Type B pancreatic cell (in vitro differentiated cells): ENCODE measurements at regions not wholly inside any gene's neighbourhood (a gene's known extent, or its start where the extent isn't known, plus 50 kb on each side); places are given as distances from the start of the nearest gene placed in this dataset.

Source experiments
- DNase-seq: peaks from one replicate; pipeline ENCODE4 v3.0.0; 2021; ENCODE audit warnings: mixed read lengths; ENCODE audit not compliant: unreplicated experiment; ENCODE audit errors: extremely low spot score
- H3K27ac Mint-ChIP-seq: 2 replicates; pipeline ENCODE4 v1.8.0; 2021; ENCODE audit warnings: mild to moderate bottlenecking, mixed read lengths
- H3K27me3 Mint-ChIP-seq: 2 replicates; pipeline ENCODE4 v1.8.0; 2021; ENCODE audit warnings: mixed read lengths
- H3K36me3 Mint-ChIP-seq: 2 replicates; pipeline ENCODE4 v1.8.0; 2021; ENCODE audit warnings: mixed read lengths
- H3K4me1 Mint-ChIP-seq: one replicate; pipeline ENCODE4 v1.8.0; 2021; ENCODE audit warnings: mixed read lengths; ENCODE audit not compliant: unreplicated experiment
- H3K4me3 Mint-ChIP-seq: 2 replicates; pipeline ENCODE4 v1.8.0; 2021; ENCODE audit warnings: mild to moderate bottlenecking, mixed read lengths
- H3K9me3 Mint-ChIP-seq: 2 replicates; pipeline ENCODE4 v1.8.0; 2021; ENCODE audit warnings: mixed read lengths
- CTCF ChIP-seq: fragments of 200-600 bp; sonication (generic); conservative IDR thresholded peaks from 2 replicates; pipeline ENCODE4 v1.5.0; 2021; ENCODE audit warnings: antibody characterized with exemption, mild to moderate bottlenecking

- Mint-ChIP-seq H3K27me3 (no peaks in the 10 kb centered on the region), H3K27ac (no peak overlapping the region), H3K9me3 (no peaks in the 10 kb centered on the region), H3K4me3 (no peak overlapping the region), H3K4me1 (no peaks in the 10 kb centered on the region), H3K36me3 (no peaks in the 10 kb centered on the region)
- no peak for TF ChIP-seq CTCF
- no peak for DNase-seq
These were observed 88.7 kb downstream of the NR1D2 start for GRCh38 chr3:24033818-24034217.

- no peaks in the 10 kb centered on the region for H3K4me1 Mint-ChIP-seq
- H3K27me3 Mint-ChIP-seq = no peaks in the 10 kb centered on the region
- H3K9me3 Mint-ChIP-seq = no peaks in the 10 kb centered on the region
- H3K27ac Mint-ChIP-seq = no peak overlapping the region
- TF ChIP-seq CTCF = no peak
- no peaks in the 10 kb centered on the region for H3K36me3 Mint-ChIP-seq
- no peak overlapping the region for H3K4me3 Mint-ChIP-seq
- no peak for DNase-seq
These were observed 89.4 kb downstream of the NR1D2 start for GRCh38 chr3:24034464-24034863.

GRCh38 chr3:24037971-24038370, 92.9 kb downstream of the NR1D2 start:
- Mint-ChIP-seq H3K36me3 (no peaks in the 10 kb centered on the region), H3K4me3 (no peak overlapping the region), H3K9me3 (no peaks in the 10 kb centered on the region)

GRCh38 chr3:24040311-24040710, 95.2 kb downstream of the NR1D2 start:
- TF ChIP-seq CTCF = no peak
- peaks cover 3% of the 10 kb centered on the region for H3K27me3 Mint-ChIP-seq
- H3K4me3 Mint-ChIP-seq = no peak overlapping the region
- no peaks in the 10 kb centered on the region for H3K36me3 Mint-ChIP-seq
- H3K4me1 Mint-ChIP-seq = no peaks in the 10 kb centered on the region
- no peak overlapping the region for H3K27ac Mint-ChIP-seq
- no peak for DNase-seq
- no peaks in the 10 kb centered on the region for H3K9me3 Mint-ChIP-seq

More at GRCh38 chr3:24037971-24038370, 92.9 kb downstream of the NR1D2 start:
- H3K27me3 Mint-ChIP-seq = no peaks in the 10 kb centered on the region
- no peak for DNase-seq
- no peak overlapping the region for H3K27ac Mint-ChIP-seq
- H3K4me1 Mint-ChIP-seq = no peaks in the 10 kb centered on the region
- no peak for TF ChIP-seq CTCF

GRCh38 chr3:24042174-24043059, 97.3 kb downstream of the NR1D2 start:
- H3K9me3 Mint-ChIP-seq = peaks cover 5% of the 10 kb centered on the region
- H3K4me1 Mint-ChIP-seq = no peaks in the 10 kb centered on the region
- no peaks in the 10 kb centered on the region for H3K36me3 Mint-ChIP-seq
- TF ChIP-seq CTCF = no peak
- H3K27me3 Mint-ChIP-seq = peaks cover 3% of the 10 kb centered on the region
- no peak overlapping the region for H3K27ac Mint-ChIP-seq
- no peak for DNase-seq
- no peak overlapping the region for H3K4me3 Mint-ChIP-seq
